Mesothelial cell of epicardium (in vitro differentiated cells): ENCODE measurements at regions not wholly inside any gene's neighbourhood (a gene's known extent, or its start where the extent isn't known, plus 50 kb on each side); places are given as distances from the start of the nearest gene placed in this dataset.

ENCODE experiments used
- DNase-seq, 2 experiments: peaks; one replicate each; pipeline ENCODE4 v3.0.0; 2021; ENCODE audit warnings: low spot score in 2 of 2; ENCODE audit not compliant: unreplicated experiment in 2 of 2
- H3K27ac Mint-ChIP-seq: 2 replicates; pipeline ENCODE4 v1.8.0; 2021; ENCODE audit warnings: mixed read lengths
- H3K27me3 Mint-ChIP-seq: 2 replicates; pipeline ENCODE4 v1.8.0; 2021; ENCODE audit warnings: low read depth, mixed read lengths
- H3K36me3 Mint-ChIP-seq: 2 replicates; pipeline ENCODE4 v1.8.0; 2021; ENCODE audit warnings: mixed read lengths
- H3K4me1 Mint-ChIP-seq: 2 replicates; pipeline ENCODE4 v1.8.0; 2021; ENCODE audit warnings: mixed read lengths
- H3K4me3 Mint-ChIP-seq: 2 replicates; pipeline ENCODE4 v1.8.0; 2021; ENCODE audit warnings: mild to moderate bottlenecking, moderate library complexity, mixed read lengths
- H3K9me3 Mint-ChIP-seq: 2 replicates; pipeline ENCODE4 v1.8.0; 2021; ENCODE audit warnings: mixed read lengths
- TF ChIP-seq, protein P1 (sequence below): fragments of 200-600 bp; sonication (generic); IDR thresholded peaks from one replicate; pipeline ENCODE4 v1.5.0; 2021; ENCODE audit warnings: antibody characterized with exemption; ENCODE audit not compliant: unreplicated experiment

DNA sequence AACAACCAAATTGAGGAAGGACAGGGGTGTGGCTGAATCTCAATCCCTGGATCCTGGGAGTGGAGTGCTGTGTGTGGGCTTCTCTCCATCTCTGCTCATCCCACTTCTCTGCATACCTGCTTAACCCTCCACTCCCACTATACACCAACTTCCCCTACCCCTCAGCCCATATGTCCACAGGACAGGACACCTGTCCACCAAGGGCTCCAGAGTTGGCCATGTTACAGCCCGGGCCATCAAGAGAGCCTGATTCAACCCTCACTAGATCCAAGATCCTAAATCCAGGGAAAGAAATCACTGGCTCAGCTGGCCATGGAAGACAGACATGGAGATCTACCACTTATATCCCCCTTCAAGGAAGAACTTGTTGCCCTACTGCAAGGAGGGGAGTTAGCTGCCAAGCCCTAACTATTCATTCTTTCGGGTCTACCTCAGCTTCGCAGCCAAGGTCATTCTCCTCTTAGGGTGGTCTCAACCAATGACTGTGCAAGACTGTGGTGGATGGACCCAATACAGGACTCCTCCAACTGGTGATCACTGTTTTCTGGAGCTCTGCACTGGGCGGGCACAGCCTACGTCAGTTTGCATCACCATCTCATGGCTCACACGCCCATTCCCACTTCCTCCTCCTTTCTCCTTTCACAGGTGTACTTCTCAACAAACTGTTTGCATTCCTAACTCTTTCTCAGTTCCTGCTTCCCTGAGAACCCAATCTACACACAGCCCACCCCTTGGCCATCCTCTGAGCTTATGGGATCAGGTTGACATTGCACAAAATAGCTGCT, 53.7 kb upstream of the ZBTB43 start:
- Mint-ChIP-seq H3K36me3 (no peaks in the 10 kb centered on the region), H3K27me3 (peaks cover 64% of the 10 kb centered on the region), H3K27ac (no peak overlapping the region), H3K9me3 (no peaks in the 10 kb centered on the region), H3K4me1 (no peaks in the 10 kb centered on the region), H3K4me3 (no peak overlapping the region)
- TF ChIP-seq, protein P1, sequence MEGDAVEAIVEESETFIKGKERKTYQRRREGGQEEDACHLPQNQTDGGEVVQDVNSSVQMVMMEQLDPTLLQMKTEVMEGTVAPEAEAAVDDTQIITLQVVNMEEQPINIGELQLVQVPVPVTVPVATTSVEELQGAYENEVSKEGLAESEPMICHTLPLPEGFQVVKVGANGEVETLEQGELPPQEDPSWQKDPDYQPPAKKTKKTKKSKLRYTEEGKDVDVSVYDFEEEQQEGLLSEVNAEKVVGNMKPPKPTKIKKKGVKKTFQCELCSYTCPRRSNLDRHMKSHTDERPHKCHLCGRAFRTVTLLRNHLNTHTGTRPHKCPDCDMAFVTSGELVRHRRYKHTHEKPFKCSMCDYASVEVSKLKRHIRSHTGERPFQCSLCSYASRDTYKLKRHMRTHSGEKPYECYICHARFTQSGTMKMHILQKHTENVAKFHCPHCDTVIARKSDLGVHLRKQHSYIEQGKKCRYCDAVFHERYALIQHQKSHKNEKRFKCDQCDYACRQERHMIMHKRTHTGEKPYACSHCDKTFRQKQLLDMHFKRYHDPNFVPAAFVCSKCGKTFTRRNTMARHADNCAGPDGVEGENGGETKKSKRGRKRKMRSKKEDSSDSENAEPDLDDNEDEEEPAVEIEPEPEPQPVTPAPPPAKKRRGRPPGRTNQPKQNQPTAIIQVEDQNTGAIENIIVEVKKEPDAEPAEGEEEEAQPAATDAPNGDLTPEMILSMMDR: no peak
- DNase-seq: no peak

DNA sequence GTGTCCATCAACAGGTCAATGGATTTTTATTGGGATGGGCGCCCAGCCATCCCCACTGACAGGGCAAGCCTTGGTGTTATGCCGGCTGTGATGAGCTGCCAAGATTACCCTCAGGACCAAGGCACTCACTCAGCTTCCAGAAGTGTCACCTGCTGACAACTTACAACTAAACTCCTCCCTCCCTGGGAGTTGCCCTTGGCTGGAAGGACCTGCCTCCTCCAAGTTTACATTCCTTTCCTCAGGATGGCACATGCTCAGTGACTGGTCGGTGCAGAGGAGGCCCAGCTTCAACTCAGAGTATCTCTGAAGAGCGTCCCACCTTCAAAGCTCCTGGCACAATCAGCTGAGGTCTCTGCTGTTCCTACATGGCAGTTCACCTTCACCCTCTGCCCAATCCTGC, 52.5 kb upstream of the ZBTB43 start:
- Mint-ChIP-seq H3K36me3 (no peaks in the 10 kb centered on the region), H3K9me3 (no peaks in the 10 kb centered on the region), H3K27me3 (peaks cover 62% of the 10 kb centered on the region), H3K4me3 (no peak overlapping the region), H3K27ac (no peak overlapping the region), H3K4me1 (no peaks in the 10 kb centered on the region)
- TF ChIP-seq, protein P1: no peak
- DNase-seq: no peak

DNA sequence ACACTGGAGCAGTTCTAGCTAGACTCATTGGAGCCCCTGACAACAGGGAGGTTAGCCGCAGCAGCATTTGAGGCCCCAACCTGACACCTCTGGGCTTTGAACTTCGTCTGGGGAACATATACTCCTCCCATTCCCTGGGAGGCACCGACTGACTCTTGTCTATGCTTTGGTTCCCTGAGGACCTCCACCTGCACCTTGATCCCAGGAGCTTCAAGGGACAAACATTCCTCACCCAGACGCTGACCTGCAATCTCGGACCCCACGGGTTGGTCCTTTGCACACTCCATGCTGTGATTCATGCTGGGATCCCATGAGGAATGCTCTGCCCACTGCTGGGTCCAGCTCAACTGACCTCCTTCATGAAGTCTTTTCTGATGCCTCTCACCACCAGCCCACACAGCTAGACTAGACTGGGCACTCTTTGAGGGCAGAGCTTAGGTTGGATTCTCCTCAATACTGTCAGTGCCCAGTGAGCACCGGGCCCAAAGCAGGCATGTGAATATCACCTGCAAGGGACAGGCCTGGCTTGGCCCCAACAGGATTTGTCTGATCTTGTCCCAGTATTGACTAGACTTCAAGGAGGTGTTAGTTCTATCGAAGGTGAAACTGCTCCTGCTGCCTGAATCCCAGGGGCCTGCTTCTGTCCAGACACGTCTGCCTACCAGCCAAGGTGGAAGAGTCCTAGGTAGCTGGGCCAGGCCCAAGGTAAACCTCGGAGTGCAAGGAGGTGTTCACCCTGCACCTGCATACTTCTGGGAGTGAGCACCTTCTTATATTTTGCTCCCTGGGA, 51.8 kb upstream of the ZBTB43 start:
- Mint-ChIP-seq H3K9me3 (no peaks in the 10 kb centered on the region), H3K36me3 (no peaks in the 10 kb centered on the region), H3K4me3 (no peak overlapping the region), H3K27me3 (peaks cover 58% of the 10 kb centered on the region), H3K4me1 (no peaks in the 10 kb centered on the region), H3K27ac (no peak overlapping the region)
- DNase-seq: no peak
- TF ChIP-seq, protein P1: no peak

DNA sequence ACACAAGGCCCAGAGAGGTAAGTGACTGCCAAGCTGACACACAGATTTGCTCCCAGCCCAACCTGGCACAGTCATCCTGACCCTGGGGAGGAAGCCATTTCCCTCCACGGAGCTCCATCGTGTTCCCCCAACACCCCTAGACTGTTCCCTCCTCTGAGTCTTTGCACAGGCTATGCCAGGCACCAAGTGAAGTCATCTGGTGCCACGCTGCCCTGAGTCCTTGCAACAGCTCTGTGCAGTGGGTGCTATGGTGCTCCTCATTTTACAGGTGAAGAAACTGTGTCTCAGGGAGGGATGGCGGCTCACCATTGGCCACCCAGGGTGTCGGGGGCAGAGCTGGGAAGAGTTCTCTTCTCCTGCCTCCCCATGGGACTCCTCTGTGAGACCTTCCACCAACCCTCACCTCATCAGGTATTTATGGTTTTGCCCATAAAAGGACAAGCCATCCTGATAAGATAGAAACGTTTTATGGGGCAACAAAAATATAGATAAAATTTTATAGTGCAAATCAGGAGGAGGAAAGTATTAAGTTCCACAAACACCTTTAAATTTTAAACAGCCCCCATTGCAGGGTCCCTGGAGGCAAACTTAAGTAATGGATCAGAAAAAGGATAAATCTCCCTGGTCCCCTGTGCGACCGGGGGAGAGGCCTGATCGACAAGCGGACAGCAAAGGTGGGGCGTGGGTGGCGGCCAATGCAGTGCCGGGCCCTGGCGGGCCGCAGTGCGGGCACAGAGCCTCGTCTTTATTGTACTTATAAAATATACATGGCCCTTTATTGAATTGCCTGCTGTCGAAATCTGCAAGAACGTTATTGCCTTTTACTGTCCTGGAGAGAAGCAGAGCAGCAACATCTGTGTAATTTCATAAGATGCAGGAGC, 50.2 kb upstream of the ZBTB43 start:
- Mint-ChIP-seq H3K4me3 (no peak overlapping the region), H3K27ac (no peak overlapping the region), H3K27me3 (peaks cover 51% of the 10 kb centered on the region), H3K4me1 (no peaks in the 10 kb centered on the region), H3K9me3 (no peaks in the 10 kb centered on the region), H3K36me3 (no peaks in the 10 kb centered on the region)
- TF ChIP-seq, protein P1: no peak
- DNase-seq: peak in 1 of 2 experiments; percentile 34
